GM10266 (cell line): ENCODE measurements at regions not wholly inside any gene's neighbourhood (a gene's known extent, or its start where the extent isn't known, plus 50 kb on each side); places are given as distances from the start of the nearest gene placed in this dataset.

Experiments used
- DNase-seq: peaks from one replicate; pipeline ENCODE4 v3.0.0; 2012; ENCODE audit errors: extremely low spot score
- TF ChIP-seq, protein P1 (sequence below): IDR thresholded peaks from 2 replicates; pipeline ENCODE4 v1.5.1; 2012; ENCODE audit warnings: mild to moderate bottlenecking, low read depth; ENCODE audit not compliant: control insufficient read depth, insufficient read depth; ENCODE audit errors: missing control alignments

DNA sequence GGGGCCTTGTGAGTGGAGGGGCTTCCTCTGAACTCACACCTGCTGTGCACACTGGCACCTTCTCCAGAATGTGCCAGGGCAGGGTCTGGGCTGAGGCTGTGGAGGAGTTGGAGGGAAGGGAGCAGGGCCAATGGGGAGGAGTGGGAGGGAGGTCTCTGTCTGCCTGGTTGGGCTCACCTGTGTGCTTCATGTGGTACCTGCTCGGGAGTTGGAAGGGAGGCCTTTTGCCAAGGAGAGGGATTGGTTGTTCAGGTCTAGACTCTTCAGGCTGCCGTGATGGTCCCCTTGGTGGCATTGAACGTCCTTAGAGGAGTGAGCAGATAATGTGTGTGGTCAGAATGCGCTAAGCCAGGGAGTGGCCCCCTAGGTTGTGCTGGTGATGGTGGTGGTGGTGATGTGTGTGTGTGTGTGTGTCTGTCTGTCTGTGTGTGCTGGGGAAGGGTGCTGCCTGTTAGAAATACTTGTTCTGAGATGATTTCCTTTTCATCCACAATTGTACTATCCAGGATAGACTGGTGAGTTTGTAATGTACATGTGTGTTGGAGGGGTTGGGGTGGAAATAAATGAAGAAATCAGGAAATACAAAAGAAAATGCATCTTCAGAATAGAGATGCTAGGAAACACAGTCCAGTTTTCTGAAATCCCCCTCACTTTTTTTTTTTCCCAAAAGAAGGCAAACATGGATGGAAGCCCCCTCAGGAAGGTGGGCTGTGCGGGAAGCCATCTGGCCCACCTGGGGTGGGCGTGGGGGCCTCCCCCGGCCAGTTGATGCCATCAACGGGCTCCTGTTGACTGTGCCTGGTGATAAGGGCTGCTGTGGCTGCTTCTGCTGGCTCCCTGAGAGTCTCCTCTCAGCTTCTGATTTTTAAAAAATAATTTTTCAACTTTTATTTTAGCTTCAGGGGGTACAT, 140.5 kb upstream of the ZNF536 start:
- DNase-seq: no peak
- TF ChIP-seq, protein P1, sequence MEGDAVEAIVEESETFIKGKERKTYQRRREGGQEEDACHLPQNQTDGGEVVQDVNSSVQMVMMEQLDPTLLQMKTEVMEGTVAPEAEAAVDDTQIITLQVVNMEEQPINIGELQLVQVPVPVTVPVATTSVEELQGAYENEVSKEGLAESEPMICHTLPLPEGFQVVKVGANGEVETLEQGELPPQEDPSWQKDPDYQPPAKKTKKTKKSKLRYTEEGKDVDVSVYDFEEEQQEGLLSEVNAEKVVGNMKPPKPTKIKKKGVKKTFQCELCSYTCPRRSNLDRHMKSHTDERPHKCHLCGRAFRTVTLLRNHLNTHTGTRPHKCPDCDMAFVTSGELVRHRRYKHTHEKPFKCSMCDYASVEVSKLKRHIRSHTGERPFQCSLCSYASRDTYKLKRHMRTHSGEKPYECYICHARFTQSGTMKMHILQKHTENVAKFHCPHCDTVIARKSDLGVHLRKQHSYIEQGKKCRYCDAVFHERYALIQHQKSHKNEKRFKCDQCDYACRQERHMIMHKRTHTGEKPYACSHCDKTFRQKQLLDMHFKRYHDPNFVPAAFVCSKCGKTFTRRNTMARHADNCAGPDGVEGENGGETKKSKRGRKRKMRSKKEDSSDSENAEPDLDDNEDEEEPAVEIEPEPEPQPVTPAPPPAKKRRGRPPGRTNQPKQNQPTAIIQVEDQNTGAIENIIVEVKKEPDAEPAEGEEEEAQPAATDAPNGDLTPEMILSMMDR: no peak

DNA sequence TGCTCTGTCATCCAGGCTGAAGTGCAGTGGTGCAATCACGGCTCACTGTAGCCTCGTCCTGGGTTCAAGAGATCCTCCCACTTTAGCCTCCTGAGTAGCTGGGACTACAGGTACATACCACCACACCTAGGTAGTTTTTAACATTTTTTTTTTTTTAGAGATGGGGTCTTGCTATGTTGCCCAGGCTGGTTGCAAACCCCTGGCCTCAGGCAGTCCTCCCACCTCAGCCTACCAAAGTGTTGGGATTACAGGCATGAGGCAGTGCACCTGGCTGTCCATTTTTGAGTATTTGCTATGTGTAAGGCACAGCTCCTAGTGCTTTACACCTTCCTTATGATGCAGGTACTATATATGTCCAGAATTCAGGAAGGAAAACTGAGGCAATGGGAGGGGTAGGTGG, 138.8 kb upstream of the ZNF536 start:
- TF ChIP-seq, protein P1: no peak
- no peak for DNase-seq

DNA sequence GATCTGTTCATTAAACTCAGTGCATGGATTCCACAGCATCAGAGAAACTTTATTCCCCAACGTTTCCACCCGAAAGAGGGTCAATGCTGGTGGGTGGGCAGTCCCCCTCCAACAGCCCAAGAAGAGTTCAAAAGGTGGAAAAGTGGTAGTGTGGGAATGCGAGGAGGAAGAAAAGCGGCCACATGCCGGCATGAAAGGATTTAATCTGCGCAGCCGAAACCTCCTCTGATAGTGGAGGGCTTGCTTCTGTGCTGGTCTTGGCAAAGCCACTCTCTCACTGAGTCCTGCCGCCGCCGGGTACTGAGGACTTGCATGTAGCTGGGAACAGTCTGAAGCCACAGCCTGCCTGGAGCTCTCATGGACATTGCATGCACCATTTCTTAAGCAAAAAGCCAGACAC, 136.2 kb upstream of the ZNF536 start:
- TF ChIP-seq, protein P1: no peak
- DNase-seq: no peak

DNA sequence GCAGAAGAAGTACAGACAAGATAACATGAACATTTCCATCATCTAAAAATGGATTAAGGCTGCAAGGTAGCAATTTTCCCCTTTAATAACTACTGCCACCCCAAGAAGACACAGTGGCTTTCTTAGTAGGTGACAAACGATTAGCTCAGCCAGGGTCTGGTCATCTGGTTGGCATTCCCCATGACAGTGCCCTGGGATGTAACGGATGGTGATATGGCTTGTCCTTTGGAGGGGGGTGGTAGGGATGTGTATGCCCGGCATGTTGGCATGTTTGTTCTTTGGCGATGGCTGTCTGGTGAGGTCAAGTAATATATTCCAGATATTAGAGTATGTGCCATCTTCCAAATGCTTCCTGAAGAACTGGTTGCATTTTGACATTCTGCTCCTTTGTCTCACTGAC, 135.6 kb upstream of the ZNF536 start:
- TF ChIP-seq, protein P1: no peak

DNA sequence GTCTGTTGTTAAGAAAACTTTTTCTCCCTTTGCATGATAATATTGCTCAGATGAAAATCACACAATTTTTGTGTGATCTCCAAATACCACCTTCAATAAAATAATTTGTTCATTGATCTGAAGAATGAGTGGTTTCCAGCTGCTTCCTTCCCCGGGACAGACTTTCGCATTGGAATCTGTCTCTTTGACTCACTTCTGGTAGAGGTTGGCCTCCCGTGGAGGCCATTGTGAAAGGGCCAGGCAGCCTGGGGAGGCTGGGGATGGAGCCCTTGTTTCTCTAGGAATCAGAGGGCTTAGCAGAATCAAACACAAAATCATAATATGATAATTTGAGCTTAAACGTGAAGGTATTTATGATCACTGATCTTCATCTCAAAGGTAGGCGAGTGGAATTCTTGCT, 135.0 kb upstream of the ZNF536 start:
- TF ChIP-seq, protein P1: no peak
- no peak for DNase-seq

More for the DNA sequence above, 135.6 kb upstream of the ZNF536 start:
- DNase-seq: no peak

DNA sequence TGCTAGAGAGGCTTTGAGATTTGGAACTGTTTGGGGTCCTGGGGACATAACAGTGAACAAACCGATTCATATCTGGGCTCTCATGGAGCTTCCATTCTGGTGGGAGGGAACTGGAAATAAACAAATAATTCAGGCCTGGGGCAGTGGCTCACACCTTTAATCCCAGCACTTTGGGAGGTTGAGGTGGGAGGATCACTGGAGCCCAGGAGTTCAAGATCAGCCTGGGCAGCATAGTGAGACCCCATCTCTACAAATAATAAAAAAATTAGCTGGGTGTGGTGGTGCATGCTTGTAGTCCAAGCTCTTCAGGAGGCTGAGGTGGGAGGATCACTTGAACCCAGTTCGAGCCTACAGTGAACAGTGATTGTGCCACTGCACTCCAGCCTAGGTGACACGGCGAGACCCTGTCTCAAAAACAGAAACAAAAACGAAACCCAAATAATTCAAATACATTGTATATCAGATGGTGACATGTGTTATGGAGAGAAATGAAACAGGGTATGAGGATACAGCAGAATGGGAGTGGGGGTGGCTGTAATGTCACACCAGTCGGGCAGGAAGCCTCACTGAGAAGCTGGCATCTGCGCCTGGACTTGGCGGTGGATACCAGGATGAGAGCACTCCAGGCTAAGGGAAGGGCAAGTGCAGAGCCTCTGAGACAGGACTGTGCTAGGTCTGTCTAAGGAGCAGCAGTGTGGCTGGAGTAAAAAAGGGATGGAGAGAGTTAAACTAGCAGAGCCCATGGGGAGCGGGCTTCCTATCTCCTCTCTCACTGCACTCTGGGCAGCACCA, 131.1 kb upstream of the ZNF536 start:
- DNase-seq: no peak
- TF ChIP-seq, protein P1: no peak
